Smooth muscle cell (in vitro differentiated cells): ENCODE measurements at regions not wholly inside any gene's neighbourhood (a gene's known extent, or its start where the extent isn't known, plus 50 kb on each side); places are given as distances from the start of the nearest gene placed in this dataset.

Experiments used
- DNase-seq: peaks from one replicate; lab custom pipeline; 2025; ENCODE audit not compliant: unreplicated experiment; lab: John Stamatoyannopoulos, UW
- H2AFZ ChIP-seq: fragments of 200-600 bp; sonication (generic); 2 replicates; pipeline ENCODE4 v1.6.0; 2016; ENCODE audit warnings: antibody characterized with exemption, low read depth, mild to moderate bottlenecking
- H3F3A ChIP-seq: fragments of 200-600 bp; sonication (generic); 2 replicates; pipeline ENCODE4 v1.6.0; 2017; ENCODE audit warnings: antibody characterized with exemption, low read depth
- H3K27ac ChIP-seq: fragments of 200-600 bp; sonication (generic); 2 replicates; pipeline ENCODE4 v1.5.1; 2016; ENCODE audit warnings: low read depth, mild to moderate bottlenecking
- H3K27me3 ChIP-seq: fragments of 200-600 bp; sonication (generic); 2 replicates; pipeline ENCODE4 v1.6.1; 2016; ENCODE audit warnings: low read depth, mild to moderate bottlenecking
- H3K36me3 ChIP-seq: fragments of 200-600 bp; sonication (generic); 2 replicates; pipeline ENCODE4 v1.5.1; 2016; ENCODE audit warnings: low read depth
- H3K4me1 ChIP-seq: fragments of 200-600 bp; sonication (generic); 2 replicates; pipeline ENCODE4 v1.5.1; 2016; ENCODE audit warnings: low read depth
- H3K4me2 ChIP-seq: fragments of 200-600 bp; sonication (generic); 2 replicates; pipeline ENCODE4 v1.6.0; 2016; ENCODE audit warnings: mild to moderate bottlenecking
- H3K4me3 ChIP-seq: fragments of 200-600 bp; sonication (generic); 2 replicates; pipeline ENCODE4 v1.5.1; 2016; ENCODE audit warnings: mild to moderate bottlenecking
- H3K79me2 ChIP-seq: fragments of 200-600 bp; sonication (generic); 2 replicates; pipeline ENCODE4 v1.6.0; 2016; ENCODE audit warnings: low read depth, mild to moderate bottlenecking
- H3K9ac ChIP-seq: fragments of 200-600 bp; sonication (generic); 2 replicates; pipeline ENCODE4 v1.6.0; 2016; ENCODE audit warnings: low read depth
- H3K9me3 ChIP-seq: fragments of 200-600 bp; sonication (generic); replicated peaks from 2 replicates; pipeline ENCODE4 v1.5.1; 2016; ENCODE audit warnings: low read depth
- H4K20me1 ChIP-seq: fragments of 200-600 bp; sonication (generic); 2 replicates; pipeline ENCODE4 v1.6.0; 2016; ENCODE audit warnings: low read depth
- WGBS: methylation state at CpG from one replicate; pipeline ENCODE4 v1.1.7; 2016; ENCODE audit warnings: low lambda C conversion rate; 5-methylcytosine and 5-hydroxymethylcytosine counted together
- TF ChIP-seq, protein P1 (sequence below): fragments of 200-600 bp; sonication (generic); IDR thresholded peaks from 2 replicates; pipeline ENCODE4 v1.5.1; 2017; ENCODE audit warnings: borderline replicate concordance, mild to moderate bottlenecking, antibody characterized with exemption; ENCODE audit not compliant: insufficient read depth, poor library complexity, severe bottlenecking

DNA sequence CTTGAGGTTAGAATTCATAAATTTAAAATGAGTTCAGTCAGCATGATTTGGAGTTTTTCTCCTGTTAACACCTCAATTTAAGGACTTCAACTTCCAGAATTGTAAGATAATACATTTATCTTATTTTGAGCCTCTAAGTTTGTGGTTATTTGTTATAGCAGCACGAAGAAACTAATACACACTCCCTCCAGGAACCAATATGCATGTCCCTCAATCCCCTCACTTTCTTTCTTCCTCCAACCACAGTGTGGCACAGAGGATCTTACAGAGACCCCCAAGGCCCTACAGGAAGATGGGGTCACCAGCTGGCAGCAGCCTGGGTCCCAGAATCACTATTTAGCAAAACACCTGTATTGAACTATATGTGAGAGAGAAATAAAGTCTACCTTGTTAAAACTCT, 242.0 kb downstream of the RAD51AP2 start:
- H3K4me3 ChIP-seq: no peak overlapping the region
- no peaks in the 10 kb centered on the region for H3K9me3 ChIP-seq
- H4K20me1 ChIP-seq: no peaks in the 10 kb centered on the region
- no peaks in the 10 kb centered on the region for H3K79me2 ChIP-seq
- no peak overlapping the region for H3K9ac ChIP-seq
- H3K4me1 ChIP-seq: no peaks in the 10 kb centered on the region
- H3K36me3 ChIP-seq: no peaks in the 10 kb centered on the region
- no peaks in the 10 kb centered on the region for H3K27me3 ChIP-seq
- no peak overlapping the region for H2AFZ ChIP-seq
- H3K4me2 ChIP-seq: no peak overlapping the region
- WGBS: 84% methylated on average over 1 of the region's 1 CpG
- H3K27ac ChIP-seq: no peak overlapping the region
- TF ChIP-seq, protein P1, sequence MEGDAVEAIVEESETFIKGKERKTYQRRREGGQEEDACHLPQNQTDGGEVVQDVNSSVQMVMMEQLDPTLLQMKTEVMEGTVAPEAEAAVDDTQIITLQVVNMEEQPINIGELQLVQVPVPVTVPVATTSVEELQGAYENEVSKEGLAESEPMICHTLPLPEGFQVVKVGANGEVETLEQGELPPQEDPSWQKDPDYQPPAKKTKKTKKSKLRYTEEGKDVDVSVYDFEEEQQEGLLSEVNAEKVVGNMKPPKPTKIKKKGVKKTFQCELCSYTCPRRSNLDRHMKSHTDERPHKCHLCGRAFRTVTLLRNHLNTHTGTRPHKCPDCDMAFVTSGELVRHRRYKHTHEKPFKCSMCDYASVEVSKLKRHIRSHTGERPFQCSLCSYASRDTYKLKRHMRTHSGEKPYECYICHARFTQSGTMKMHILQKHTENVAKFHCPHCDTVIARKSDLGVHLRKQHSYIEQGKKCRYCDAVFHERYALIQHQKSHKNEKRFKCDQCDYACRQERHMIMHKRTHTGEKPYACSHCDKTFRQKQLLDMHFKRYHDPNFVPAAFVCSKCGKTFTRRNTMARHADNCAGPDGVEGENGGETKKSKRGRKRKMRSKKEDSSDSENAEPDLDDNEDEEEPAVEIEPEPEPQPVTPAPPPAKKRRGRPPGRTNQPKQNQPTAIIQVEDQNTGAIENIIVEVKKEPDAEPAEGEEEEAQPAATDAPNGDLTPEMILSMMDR: no peak
- no peak for DNase-seq
- H3F3A ChIP-seq: no peaks in the 10 kb centered on the region

DNA sequence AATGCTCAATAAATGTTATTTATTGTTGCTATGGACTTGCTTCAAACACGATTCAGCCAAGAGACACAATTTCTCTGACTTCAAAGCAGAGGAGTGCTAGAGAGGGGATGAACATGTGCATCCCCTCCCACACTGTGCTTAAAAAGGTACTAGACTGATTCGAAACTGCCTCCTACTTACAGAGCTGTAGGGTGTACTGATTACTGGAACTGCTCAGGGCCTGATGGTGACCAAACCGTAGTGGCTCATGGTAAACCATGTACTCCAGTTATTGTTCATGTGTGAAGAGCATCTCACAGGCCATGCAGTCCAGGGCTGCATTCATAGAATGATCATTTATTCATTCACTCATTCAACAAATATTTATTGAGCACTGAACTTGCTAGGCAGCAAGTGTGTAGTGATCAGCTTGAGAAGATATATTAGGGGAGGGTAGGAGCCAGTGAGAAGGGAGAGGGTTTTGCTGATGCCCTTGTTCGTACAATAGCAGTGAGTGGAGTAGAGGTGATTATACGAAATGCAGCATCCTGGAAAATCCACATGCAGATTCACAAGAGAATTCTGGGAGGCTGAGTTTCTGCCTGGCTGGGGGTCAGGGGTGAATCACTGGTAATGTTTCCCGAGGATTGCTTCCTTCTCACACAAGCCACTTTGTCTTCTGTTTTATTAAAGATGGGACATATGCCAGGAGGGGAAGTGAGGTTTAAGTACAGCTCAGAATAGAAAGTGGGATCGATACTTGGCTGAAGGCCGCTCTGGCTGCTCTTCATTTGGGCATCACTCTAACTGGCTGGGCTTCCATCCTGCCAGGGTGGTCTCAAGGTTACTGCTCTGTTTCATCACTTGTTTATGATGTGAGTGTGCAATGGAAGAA, 245.4 kb downstream of the RAD51AP2 start:
- Histone ChIP-seq H3K9ac (no peak overlapping the region), H3K4me3 (no peak overlapping the region), H3K4me1 (no peaks in the 10 kb centered on the region), H3K36me3 (no peaks in the 10 kb centered on the region), H3K27ac (no peak overlapping the region), H3K4me2 (no peak overlapping the region), H3K9me3 (no peaks in the 10 kb centered on the region), H3K27me3 (no peaks in the 10 kb centered on the region), H4K20me1 (no peaks in the 10 kb centered on the region), H2AFZ (no peak overlapping the region), H3K79me2 (no peaks in the 10 kb centered on the region), H3F3A (no peaks in the 10 kb centered on the region)
- DNase-seq: no peak
- TF ChIP-seq, protein P1: no peak
- 76% methylated on average over 8 of the region's 8 CpGs for WGBS

DNA sequence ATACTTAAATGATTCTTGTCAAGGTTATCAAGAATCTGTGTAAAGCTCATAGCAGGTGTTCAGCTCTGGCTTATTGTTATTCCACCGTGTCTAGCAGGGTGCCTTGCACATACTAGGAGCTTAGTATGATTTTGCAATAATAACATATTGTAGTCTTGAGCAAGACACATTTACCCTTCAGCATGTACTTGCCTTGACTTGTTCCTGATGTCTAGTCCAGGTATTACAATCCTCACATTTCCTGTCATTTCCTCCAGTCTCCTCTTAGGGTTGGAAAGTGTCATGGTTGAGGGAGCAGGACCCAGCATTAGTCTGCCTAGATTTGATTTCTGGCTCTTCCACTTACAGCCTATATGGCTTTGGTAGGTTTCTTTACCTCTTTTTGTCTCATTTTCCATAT, 246.1 kb downstream of the RAD51AP2 start:
- Histone ChIP-seq H4K20me1 (no peaks in the 10 kb centered on the region), H2AFZ (no peak overlapping the region), H3K9ac (no peak overlapping the region), H3K4me3 (no peak overlapping the region), H3K36me3 (no peaks in the 10 kb centered on the region), H3K27me3 (no peaks in the 10 kb centered on the region), H3K27ac (no peak overlapping the region), H3K4me2 (no peak overlapping the region), H3K9me3 (no peaks in the 10 kb centered on the region), H3F3A (no peaks in the 10 kb centered on the region), H3K4me1 (no peaks in the 10 kb centered on the region), H3K79me2 (no peaks in the 10 kb centered on the region)
- no peak for DNase-seq
- TF ChIP-seq, protein P1: no peak
- 84% methylated on average over 1 of the region's 1 CpG for WGBS

DNA sequence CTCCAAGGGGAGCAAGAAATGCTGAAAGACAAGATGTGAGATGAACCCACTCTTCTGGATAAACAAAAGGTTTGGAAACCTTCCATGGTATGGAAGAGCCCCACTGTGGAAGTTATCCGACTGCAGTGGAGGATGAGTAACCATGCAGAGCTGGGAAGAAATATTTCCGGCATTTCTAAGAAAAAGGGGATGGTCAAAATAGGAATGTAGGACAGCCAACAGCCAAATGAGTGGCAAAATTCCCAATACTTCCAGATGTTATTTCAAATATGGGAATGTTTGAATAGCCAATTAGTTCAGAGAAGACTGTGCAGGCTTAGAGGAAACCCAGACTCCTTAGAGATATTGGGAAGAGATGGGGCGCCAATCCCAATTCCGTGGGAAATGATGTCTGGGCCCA, 246.8 kb downstream of the RAD51AP2 start:
- Histone ChIP-seq H4K20me1 (no peaks in the 10 kb centered on the region), H3F3A (no peaks in the 10 kb centered on the region), H3K9me3 (no peaks in the 10 kb centered on the region), H3K4me3 (no peak overlapping the region), H2AFZ (no peak overlapping the region), H3K36me3 (no peaks in the 10 kb centered on the region), H3K79me2 (no peaks in the 10 kb centered on the region), H3K27me3 (no peaks in the 10 kb centered on the region), H3K27ac (no peak overlapping the region), H3K4me2 (no peak overlapping the region), H3K4me1 (no peaks in the 10 kb centered on the region), H3K9ac (no peak overlapping the region)
- WGBS: 84% methylated on average over 4 of the region's 4 CpGs
- TF ChIP-seq, protein P1: no peak
- DNase-seq: no peak
